ENCODE measurements at regions not wholly inside any gene's neighbourhood (a gene's known extent, or its start where the extent isn't known, plus 50 kb on each side); places are given as distances from the start of the nearest gene placed in this dataset.

- Histone ChIP-seq H2AFZ (ENCODE audit: low read length) (no peak overlapping the region), H3K9me2 (ENCODE audit: insufficient read depth, low read length) (no peaks in the 10 kb centered on the region), H3K9me3 (ENCODE audit: low read length) (no peaks in the 10 kb centered on the region), H3K36me3 (ENCODE audit: insufficient read depth, low read length) (no peaks in the 10 kb centered on the region), H3K79me2 (ENCODE audit: insufficient read depth, low read depth, low read length) (no peaks in the 10 kb centered on the region), H3K4me3 (ENCODE audit: low read depth, low read length, poor library complexity, severe bottlenecking) (no peak overlapping the region), H3K4me2 (ENCODE audit: low read length) (no peak overlapping the region), H4K20me1 (ENCODE audit: insufficient read depth, low read length) (no peaks in the 10 kb centered on the region), H3K27ac (ENCODE audit: low read depth, low read length, poor library complexity, severe bottlenecking) (no peak overlapping the region), H3K4me1 (ENCODE audit: insufficient read depth, low read length, poor library complexity, severe bottlenecking) (no peaks in the 10 kb centered on the region)
- TF ChIP-seq EZH2phosphoT487 (IDR thresholded peaks at IDR 0.05; ENCODE audit: borderline replicate concordance, low read depth, low read length) (no peak), CTCF (conservative IDR thresholded peaks at IDR 0.05; ENCODE audit: low read length) (no peak)
- ChIA-PET POLR2A (interaction anchor here (0.6 kb wide), 1 partner anchor 28 kb away, joined by 3 read pairs; no protein-coding TSS in a partner anchor), CTCF (ENCODE audit: unreplicated experiment) (no interaction called here)
- no peak for DNase-seq (ENCODE audit: low spot score)
- BruUV-seq (replicated peaks): no TSS peak
- intact Hi-C loops (cut with micrococcal nuclease; ENCODE audit: unreplicated experiment): no loop called here
Measured at GRCh38 chr5:3825531-3826451, 230.2 kb downstream of the IRX1 start.

GRCh38 chr5:3827624-3828023, 232.0 kb downstream of the IRX1 start:
- H3K4me3 ChIP-seq (ENCODE audit: low read depth, low read length, poor library complexity, severe bottlenecking): no peak overlapping the region
- H3K27ac ChIP-seq (ENCODE audit: low read depth, low read length, poor library complexity, severe bottlenecking): no peak overlapping the region
- intact Hi-C loops (cut with micrococcal nuclease; ENCODE audit: unreplicated experiment): no loop called here
- H3K36me3 ChIP-seq (ENCODE audit: insufficient read depth, low read length): no peaks in the 10 kb centered on the region
- no peaks in the 10 kb centered on the region for H4K20me1 ChIP-seq (ENCODE audit: insufficient read depth, low read length)
- H3K4me1 ChIP-seq (ENCODE audit: insufficient read depth, low read length, poor library complexity, severe bottlenecking): no peaks in the 10 kb centered on the region
- POLR2A ChIA-PET: interaction anchor here (0.5 kb wide), 1 partner anchor 31 kb away, joined by 4 read pairs; no protein-coding TSS in a partner anchor
- no peaks in the 10 kb centered on the region for H3K9me2 ChIP-seq (ENCODE audit: insufficient read depth, low read length)
- CTCF ChIA-PET (ENCODE audit: unreplicated experiment): no interaction called here
- no peaks in the 10 kb centered on the region for H3K9me3 ChIP-seq (ENCODE audit: low read length)
- TF ChIP-seq CTCF (conservative IDR thresholded peaks at IDR 0.05; ENCODE audit: low read length) (no peak), EZH2phosphoT487 (IDR thresholded peaks at IDR 0.05; ENCODE audit: borderline replicate concordance, low read depth, low read length) (no peak)
- no peak for DNase-seq (ENCODE audit: low spot score)
- no peak overlapping the region for H2AFZ ChIP-seq (ENCODE audit: low read length)
- no peak overlapping the region for H3K4me2 ChIP-seq (ENCODE audit: low read length)
- H3K79me2 ChIP-seq (ENCODE audit: insufficient read depth, low read depth, low read length): no peaks in the 10 kb centered on the region
- BruUV-seq (replicated peaks): no TSS peak

- H3K36me3 ChIP-seq (ENCODE audit: insufficient read depth, low read length): no peaks in the 10 kb centered on the region
- TF ChIP-seq CTCF (conservative IDR thresholded peaks at IDR 0.05; ENCODE audit: low read length) (no peak), EZH2phosphoT487 (IDR thresholded peaks at IDR 0.05; ENCODE audit: borderline replicate concordance, low read depth, low read length) (no peak)
- no peaks in the 10 kb centered on the region for H3K79me2 ChIP-seq (ENCODE audit: insufficient read depth, low read depth, low read length)
- no peaks in the 10 kb centered on the region for H3K9me2 ChIP-seq (ENCODE audit: insufficient read depth, low read length)
- intact Hi-C loops (cut with micrococcal nuclease; ENCODE audit: unreplicated experiment): no loop called here
- H3K4me1 ChIP-seq (ENCODE audit: insufficient read depth, low read length, poor library complexity, severe bottlenecking): no peaks in the 10 kb centered on the region
- DNase-seq (ENCODE audit: low spot score): no peak
- H2AFZ ChIP-seq (ENCODE audit: low read length): no peak overlapping the region
- H3K9me3 ChIP-seq (ENCODE audit: low read length): no peaks in the 10 kb centered on the region
- no peak overlapping the region for H3K4me2 ChIP-seq (ENCODE audit: low read length)
- H4K20me1 ChIP-seq (ENCODE audit: insufficient read depth, low read length): no peaks in the 10 kb centered on the region
- H3K27ac ChIP-seq (ENCODE audit: low read depth, low read length, poor library complexity, severe bottlenecking): no peak overlapping the region
- BruUV-seq (replicated peaks): no TSS peak
- ChIA-PET POLR2A (no interaction called here), CTCF (ENCODE audit: unreplicated experiment) (no interaction called here)
- no peak overlapping the region for H3K4me3 ChIP-seq (ENCODE audit: low read depth, low read length, poor library complexity, severe bottlenecking)
Measured at GRCh38 chr5:3828761-3829160, 233.1 kb downstream of the IRX1 start.

Data from OCI-LY7 (cell line).